HCT116 (cell line): ENCODE measurements at regions not wholly inside any gene's neighbourhood (a gene's known extent, or its start where the extent isn't known, plus 50 kb on each side); places are given as distances from the start of the nearest gene placed in this dataset.

Source experiments
- ATAC-seq: fragments of 200-7000 bp; cut with Tn5 transposase; 2 replicates; pipeline ENCODE4 v1.9.1; 2020; ENCODE audit warnings: mild to moderate bottlenecking, moderate library complexity
- BruUV-seq: library from RNA; stranded (reverse); fragments of 400-500 nt; replicated peaks from 2 replicates; lab custom pipeline; 2021; lab: Mats Ljungman, UMichigan
- CTCF ChIA-PET: fragments of 300-600 bp; sonication (Branson Sonifier 250); formaldehyde crosslinking; loops from one replicate; lab custom pipeline; 2021; ENCODE audit warnings: antibody characterized with exemption; lab: Charles Lee
- POLR2A ChIA-PET: fragments of 300-600, 350-600 bp; sonication (Branson Sonifier 250); formaldehyde crosslinking; loops from one replicate; lab custom pipeline; 2021; ENCODE audit warnings: antibody characterized with exemption; lab: Charles Lee
- RAD21 ChIA-PET, 2 experiments: fragments of 300-600 bp; sonication (Branson Sonifier 250); formaldehyde crosslinking; loops; one replicate each; lab custom pipeline; 2023; ENCODE audit warnings: low total read pairs in 2 of 2; ENCODE audit not compliant: uncharacterized antibody in 2 of 2, unreplicated experiment in 2 of 2, low non-redundant PET in 1 of 2; lab: Charles Lee
- DNase-seq: peaks from one replicate; pipeline ENCODE4 v3.0.0-alpha.2; 2010; ENCODE audit warnings: low read depth, low spot score
- H2AFZ ChIP-seq: fragments of 200-600 bp; shearing (Covaris generic), sonication (generic); 2 replicates; pipeline ENCODE4 v1.6.1; 2017; ENCODE audit warnings: low read depth, mixed run types, mixed read lengths, antibody characterized with exemption, low read length; ENCODE audit not compliant: poor library complexity, severe bottlenecking
- H3K27ac ChIP-seq: 2 replicates; pipeline ENCODE4 v1.5.1; 2012; ENCODE audit warnings: low read depth, low read length
- H3K27me3 ChIP-seq: fragments of 200-600 bp; sonication (generic); 2 replicates; pipeline ENCODE4 v1.6.1; 2016; ENCODE audit warnings: mixed run types, low read length, mixed read lengths; ENCODE audit not compliant: insufficient read depth
- H3K36me3 ChIP-seq, 2 experiments: fragments of 200-500 bp in 1 of 2; fragments of 200-600 bp in 1 of 2; sonication (Bioruptor generic) in 1 of 2; sonication (generic) in 1 of 2; 2 replicates each; pipeline versions ENCODE4 v1.5.1 to v1.6.1; 2014 to 2016; ENCODE audit warnings: low read length in 2 of 2, inconsistent platforms in 1 of 2, mixed read lengths in 1 of 2, mixed run types in 1 of 2; ENCODE audit not compliant: insufficient read depth in 2 of 2, control insufficient read depth in 1 of 2
- H3K4me1 ChIP-seq, 2 experiments: fragments of 200-600 bp in 1 of 2; sonication (generic) in 1 of 2; 2 replicates each; pipeline versions ENCODE4 v1.5.1 to v1.6.1; 2012 to 2017; ENCODE audit warnings: low read length in 2 of 2, inconsistent platforms in 1 of 2, mild to moderate bottlenecking in 1 of 2, mixed read lengths in 1 of 2, mixed run types in 1 of 2, moderate library complexity in 1 of 2; ENCODE audit not compliant: insufficient read depth in 2 of 2, control insufficient read depth in 1 of 2
- H3K4me2 ChIP-seq: fragments of 200-600 bp; sonication (generic); 2 replicates; pipeline ENCODE4 v1.6.1; 2017; ENCODE audit warnings: mixed run types, low read length, mixed read lengths
- H3K4me3 ChIP-seq, 2 experiments: fragments of 200-600 bp in 1 of 2; sonication (generic) in 1 of 2; replicated peaks in 1 of 2; 2 replicates each; pipeline ENCODE4 v1.5.1; 2011 to 2016; ENCODE audit warnings: low read length in 2 of 2, control low read depth in 1 of 2, low read depth in 1 of 2, mild to moderate bottlenecking in 1 of 2, mixed read lengths in 1 of 2, mixed run types in 1 of 2
- H3K79me2 ChIP-seq: fragments of 200-600 bp; sonication (generic); 2 replicates; pipeline ENCODE4 v1.6.1; 2017; ENCODE audit warnings: mild to moderate bottlenecking, mixed run types, low read length, moderate library complexity, mixed read lengths; ENCODE audit not compliant: insufficient read depth
- H3K9ac ChIP-seq: fragments of 200-600 bp; sonication (generic); 2 replicates; pipeline ENCODE4 v1.6.1; 2016; ENCODE audit warnings: low read length, mixed read lengths
- H3K9me2 ChIP-seq: fragments of 200-600 bp; sonication (generic), shearing (Covaris generic); 2 replicates; pipeline ENCODE4 v1.6.1; 2017; ENCODE audit warnings: mixed run types, mild to moderate bottlenecking, moderate library complexity; ENCODE audit not compliant: insufficient read depth
- H3K9me3 ChIP-seq, 2 experiments: fragments of 200-500 bp in 1 of 2; fragments of 200-600 bp in 1 of 2; sonication (Bioruptor generic) in 1 of 2; sonication (generic) in 1 of 2; 2 replicates each; pipeline ENCODE4 v1.6.1; 2014 to 2017; ENCODE audit warnings: low read length in 2 of 2, mixed read lengths in 2 of 2, inconsistent platforms in 1 of 2, low read depth in 1 of 2, mild to moderate bottlenecking in 1 of 2, mixed run types in 1 of 2, moderate library complexity in 1 of 2; ENCODE audit not compliant: control insufficient read depth in 1 of 2, insufficient read depth in 1 of 2
- H4K20me1 ChIP-seq: fragments of 200-600 bp; sonication (generic), shearing (Covaris generic); 2 replicates; pipeline ENCODE4 v1.6.1; 2017; ENCODE audit warnings: mixed run types, mild to moderate bottlenecking, moderate library complexity; ENCODE audit not compliant: insufficient read depth
- CEBPB ChIP-seq: IDR thresholded peaks from 2 replicates; pipeline ENCODE4 v1.6.1; 2012; ENCODE audit warnings: low read depth
- CTCF ChIP-seq, 3 experiments: fragments of 200-600 bp in 1 of 3; sonication (generic) in 1 of 3; IDR thresholded peaks in 2 of 3; conservative IDR thresholded peaks in 1 of 3; 2 replicates each; pipeline ENCODE4 v1.5.1; 2012 to 2017; ENCODE audit warnings: low read depth in 2 of 3, low read length in 2 of 3, antibody characterized with exemption in 1 of 3, borderline replicate concordance in 1 of 3, control low read depth in 1 of 3, mild to moderate bottlenecking in 1 of 3, mixed read lengths in 1 of 3, mixed run types in 1 of 3, moderate library complexity in 1 of 3; ENCODE audit not compliant: insufficient read depth in 1 of 3
- EGR1 ChIP-seq: IDR thresholded peaks from 2 replicates; pipeline ENCODE4 v1.6.1; 2012; ENCODE audit warnings: low read depth
- EZH2 ChIP-seq: fragments of 200-600 bp; sonication (generic); IDR thresholded peaks from 2 replicates; pipeline ENCODE4 v1.6.1; 2017; ENCODE audit warnings: antibody characterized with exemption, mixed run types
- EZH2phosphoT487 ChIP-seq: fragments of 200-600 bp; IDR thresholded peaks from 2 replicates; pipeline ENCODE4 v1.6.1; 2018; ENCODE audit warnings: antibody characterized with exemption, borderline replicate concordance
- FOSL1 ChIP-seq: IDR thresholded peaks from 2 replicates; pipeline ENCODE4 v1.6.1; 2012; ENCODE audit warnings: low read depth
- MAX ChIP-seq: IDR thresholded peaks from 2 replicates; pipeline ENCODE4 v1.6.1; 2012
- POLR2AphosphoS5 ChIP-seq: IDR thresholded peaks from 2 replicates; pipeline ENCODE4 v1.6.1; 2011; ENCODE audit warnings: mild to moderate bottlenecking, low read depth, low read length, moderate library complexity
- RAD21 ChIP-seq: IDR thresholded peaks from 2 replicates; pipeline ENCODE4 v1.6.1; 2012; ENCODE audit warnings: low read depth, mild to moderate bottlenecking
- REST ChIP-seq: IDR thresholded peaks from 2 replicates; pipeline ENCODE4 v1.6.1; 2012; ENCODE audit warnings: low read depth
- SIN3A ChIP-seq: IDR thresholded peaks from 2 replicates; pipeline ENCODE4 v1.6.1; 2012; ENCODE audit warnings: low read depth
- SP1 ChIP-seq: IDR thresholded peaks from 2 replicates; pipeline ENCODE4 v1.6.1; 2012; ENCODE audit warnings: low read depth
- SRF ChIP-seq: IDR thresholded peaks from 2 replicates; pipeline ENCODE4 v1.6.1; 2012; ENCODE audit warnings: low read depth
- ZBTB33 ChIP-seq: IDR thresholded peaks from 2 replicates; pipeline ENCODE4 v1.6.1; 2011; ENCODE audit warnings: mild to moderate bottlenecking, low read length, moderate library complexity; ENCODE audit not compliant: insufficient replicate concordance; ENCODE audit errors: extremely low read depth
- intact Hi-C: fragments of 100-400 bp; cut with micrococcal nuclease; formaldehyde crosslinking; loops from 2 replicates; pipeline ENCODE4 v1.10.0; 2022

- no peak for TF ChIP-seq REST
- no peak for TF ChIP-seq ZBTB33
- TF ChIP-seq POLR2AphosphoS5: no peak
- no peak for TF ChIP-seq EGR1
- TF ChIP-seq SRF: no peak
- TF ChIP-seq EZH2: no peak
- no peak for TF ChIP-seq CTCF (IDR thresholded peaks at IDR 0.05 in 2 of 3, conservative IDR thresholded peaks at IDR 0.05 in 1 of 3; ENCODE audit: borderline replicate concordance in 1 of 3, insufficient read depth in 1 of 3, low read depth in 2 of 3, low read length in 2 of 3)
- TF ChIP-seq MAX: no peak
- TF ChIP-seq EZH2phosphoT487: no peak
- no peak for TF ChIP-seq RAD21
- TF ChIP-seq SP1: no peak
- TF ChIP-seq CEBPB: no peak
- no peak for TF ChIP-seq FOSL1
- no peak for TF ChIP-seq SIN3A
- no peak overlapping the region for H3K4me3 ChIP-seq
- ChIA-PET CTCF (no interaction called here), POLR2A (no interaction called here), RAD21 (no interaction called here)
- no peak overlapping the region for H3K27ac ChIP-seq
- intact Hi-C loops: no loop called here
- BruUV-seq: no TSS peak
- no peaks in the 10 kb centered on the region for H3K9me2 ChIP-seq
- no peak overlapping the region for H2AFZ ChIP-seq
- no peak for DNase-seq
- no peaks in the 10 kb centered on the region for H3K79me2 ChIP-seq
- H3K27me3 ChIP-seq: no peaks in the 10 kb centered on the region
- no peak overlapping the region for H3K9ac ChIP-seq
- H3K9me3 ChIP-seq: no peaks in the 10 kb centered on the region
- H3K4me2 ChIP-seq: no peak overlapping the region
- no peak for ATAC-seq
- H4K20me1 ChIP-seq: no peaks in the 10 kb centered on the region
- no peaks in the 10 kb centered on the region for H3K36me3 ChIP-seq
- H3K4me1 ChIP-seq: no peaks in the 10 kb centered on the region
These were observed 575.2 kb upstream of the BRINP3 start for GRCh38 chr1:191052888-191053287.
